ENCODE measurements at regions not wholly inside any gene's neighbourhood (a gene's known extent, or its start where the extent isn't known, plus 50 kb on each side); places are given as distances from the start of the nearest gene placed in this dataset.
"Not testable (repeated sequence)": the region's sequence is repeated elsewhere in the genome, so short reads cannot be mapped to it uniquely, and the experiment has no call there.

DNA sequence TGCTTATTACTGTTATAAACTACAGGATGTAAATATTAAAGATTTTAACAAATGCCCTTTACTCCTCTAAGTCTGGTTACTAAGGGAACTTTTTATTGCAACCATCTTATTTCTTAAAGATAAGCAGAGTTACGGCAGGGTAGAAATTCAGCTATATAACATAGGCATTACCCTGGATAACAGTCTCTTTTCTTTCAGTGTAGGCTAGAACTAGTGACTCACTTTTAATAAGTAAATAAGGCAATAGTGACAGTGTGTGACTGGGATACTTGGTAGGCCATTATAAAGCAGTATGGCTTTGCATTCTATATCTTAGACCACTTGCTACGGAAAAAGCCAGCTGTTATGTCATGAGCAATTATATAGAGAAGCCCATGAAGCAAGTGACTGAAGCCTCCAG lies 1041.0 kb upstream of the NRXN1 start:
- no peak for DNase-seq

GRCh38 chr2:52070665-52071064 lies 1038.7 kb upstream of the NRXN1 start:
- no peak for DNase-seq

GRCh38 chr2:52064234-52064633 lies 1032.3 kb upstream of the NRXN1 start:
- no peak for DNase-seq

DNA sequence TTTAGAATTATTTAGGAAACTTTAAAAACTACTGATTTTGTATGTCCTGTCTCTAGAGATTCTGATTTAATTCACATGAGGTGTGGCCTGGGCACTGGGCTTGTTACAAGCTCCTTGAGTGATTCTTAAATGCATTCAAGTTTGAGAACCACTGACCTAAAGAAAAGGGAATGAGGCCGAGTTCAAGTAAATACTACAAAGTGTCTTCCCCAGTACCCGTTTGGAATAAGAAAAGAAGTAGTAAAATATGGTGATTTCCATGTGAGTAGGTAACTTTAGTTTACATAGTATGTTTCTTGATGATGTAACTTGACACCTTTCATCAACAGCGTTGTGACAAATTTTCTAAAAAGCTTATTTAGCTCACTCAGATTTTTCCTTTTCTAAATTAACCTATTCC lies 1022.9 kb upstream of the NRXN1 start:
- no peak for DNase-seq

DNA sequence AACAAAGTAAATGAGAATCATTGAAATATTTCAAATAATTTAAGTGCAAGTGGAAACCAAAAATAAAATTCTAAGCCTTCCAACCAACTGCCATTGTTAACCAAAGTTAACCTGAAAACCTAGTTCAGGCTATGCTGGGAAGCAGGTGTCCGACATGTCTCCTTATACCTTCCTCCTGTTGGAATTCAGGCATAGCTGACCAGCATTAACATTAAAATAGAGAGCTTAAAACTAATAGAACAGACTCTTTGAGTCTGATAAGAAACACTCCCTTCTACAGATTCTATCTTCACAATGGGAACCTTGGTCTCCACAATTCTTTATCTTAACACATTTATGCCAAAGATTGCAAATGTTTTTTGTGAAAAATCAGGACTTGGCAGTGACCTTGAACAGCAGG lies 1004.9 kb upstream of the NRXN1 start:
- DNase-seq, result no peak

GRCh38 chr2:52036024-52036423 lies 1004.1 kb upstream of the NRXN1 start:
- DNase-seq, result no peak

DNA sequence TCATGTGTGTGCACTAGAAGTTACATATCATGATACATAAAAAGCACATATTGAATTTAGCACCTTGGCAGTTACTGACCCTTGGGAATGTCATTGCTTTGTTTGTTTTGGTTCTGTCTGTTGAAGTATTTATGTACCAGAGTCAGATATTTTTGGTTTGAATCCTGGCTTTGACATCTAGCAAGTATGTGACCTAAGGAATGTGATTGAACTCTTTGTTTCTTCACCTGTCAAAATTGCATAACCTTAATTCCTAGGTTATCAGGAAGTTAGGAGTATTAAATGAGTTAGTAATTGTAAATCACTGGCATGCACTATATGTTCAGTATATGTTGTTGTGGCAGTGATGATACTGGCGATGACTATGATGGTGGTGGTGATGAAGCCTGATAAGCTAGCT lies 1003.5 kb upstream of the NRXN1 start:
- no peak for DNase-seq

DNA sequence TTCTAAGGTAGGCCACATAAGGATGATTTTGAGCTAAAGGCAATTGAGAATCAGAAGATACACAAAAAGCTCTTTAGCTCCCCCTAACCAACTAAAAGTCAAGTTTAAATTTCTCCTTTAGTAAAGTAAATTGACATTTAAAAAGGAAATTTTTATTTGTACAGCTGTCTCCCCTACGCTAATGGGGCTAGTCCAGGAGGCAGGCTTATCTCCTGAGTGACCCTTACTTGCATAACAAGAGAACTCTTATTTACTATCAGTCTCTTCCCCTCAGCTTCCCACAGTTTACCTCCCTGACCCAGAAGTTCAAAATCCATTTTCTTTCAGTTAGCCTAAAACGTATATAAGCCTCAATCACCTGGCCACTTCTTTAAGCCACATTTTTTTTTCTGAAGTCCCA lies 1002.8 kb upstream of the NRXN1 start:
- DNase-seq, result no peak

DNA sequence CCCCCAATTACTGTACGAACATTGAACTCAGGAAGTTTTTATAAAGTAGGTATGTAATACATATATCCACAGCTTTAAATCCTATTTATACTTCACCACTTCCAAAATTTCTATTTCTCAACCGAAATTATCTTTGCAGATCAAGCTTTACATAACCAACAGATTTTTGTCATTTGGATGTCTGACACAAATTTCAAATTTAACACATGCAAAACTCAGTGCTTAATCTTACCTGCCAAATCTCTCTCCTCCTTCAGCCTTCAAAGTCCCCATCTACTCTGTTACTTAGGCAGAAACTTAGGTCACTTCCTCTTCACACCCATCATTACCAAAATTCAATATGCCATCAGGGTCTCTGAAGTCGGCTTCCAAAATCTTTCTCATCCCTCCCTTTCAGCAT lies 990.1 kb upstream of the NRXN1 start:
- no peak for DNase-seq

DNA sequence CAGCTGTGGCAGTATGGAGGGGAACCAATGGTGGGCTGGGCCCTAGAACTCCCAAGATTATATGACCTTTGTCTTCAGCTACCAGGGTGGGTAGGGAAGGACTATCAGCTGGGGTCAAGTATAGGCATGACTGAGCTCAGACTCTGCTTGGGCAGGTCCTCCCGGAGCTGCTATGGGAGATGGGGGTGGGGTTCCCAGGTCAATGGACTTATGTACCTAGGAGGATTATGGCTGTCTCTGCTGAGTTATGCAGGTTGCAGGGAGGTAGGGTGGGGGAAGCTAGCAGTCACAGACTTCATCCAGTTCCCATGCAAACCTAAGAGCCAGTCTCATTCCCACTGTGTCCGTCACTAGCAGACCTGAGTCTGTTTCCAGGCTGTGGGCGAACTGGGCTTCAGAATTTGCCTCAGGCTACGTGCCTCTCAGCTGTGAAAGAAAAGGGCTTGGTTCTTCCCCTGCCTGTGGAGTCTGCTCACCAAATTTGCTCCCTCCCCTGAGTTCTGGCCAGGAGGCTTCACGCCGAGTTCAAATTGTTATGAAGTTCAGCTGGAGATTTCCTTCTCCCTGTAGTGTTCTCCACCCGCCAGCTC lies 985.8 kb upstream of the NRXN1 start:
- DNase-seq, result no peak

DNA sequence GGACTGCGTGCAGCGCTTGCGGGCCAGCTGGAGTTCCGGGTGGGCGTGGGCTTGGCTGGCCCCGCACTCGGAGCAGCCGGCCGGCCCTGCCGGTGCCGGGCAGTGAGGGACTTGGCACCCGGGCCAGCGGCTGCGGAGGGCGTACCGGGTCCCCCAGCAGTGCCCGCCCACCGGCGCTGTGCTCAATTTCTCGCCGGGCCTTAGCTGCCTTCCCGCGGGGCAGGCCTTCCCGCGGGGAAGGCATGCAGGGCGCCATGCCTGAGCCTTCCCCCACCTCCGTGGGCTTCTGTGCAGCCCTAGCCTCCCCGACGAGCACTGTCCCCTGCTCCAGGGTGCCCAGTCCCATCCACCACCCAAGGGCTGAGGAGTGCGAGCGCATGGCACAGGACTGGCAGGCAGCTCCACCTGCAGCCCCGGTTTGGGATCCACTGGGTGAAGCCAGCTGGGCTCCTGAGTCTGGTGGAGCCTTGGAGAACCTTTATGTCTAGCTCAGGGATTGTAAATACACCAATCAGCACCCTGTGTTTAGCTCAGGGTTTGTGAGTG lies 975.0 kb upstream of the NRXN1 start:
- not testable (repeated sequence) for DNase-seq

- no peak for DNase-seq
Observed at GRCh38 chr2:52000151-52000855, 968.4 kb upstream of the NRXN1 start.

DNA sequence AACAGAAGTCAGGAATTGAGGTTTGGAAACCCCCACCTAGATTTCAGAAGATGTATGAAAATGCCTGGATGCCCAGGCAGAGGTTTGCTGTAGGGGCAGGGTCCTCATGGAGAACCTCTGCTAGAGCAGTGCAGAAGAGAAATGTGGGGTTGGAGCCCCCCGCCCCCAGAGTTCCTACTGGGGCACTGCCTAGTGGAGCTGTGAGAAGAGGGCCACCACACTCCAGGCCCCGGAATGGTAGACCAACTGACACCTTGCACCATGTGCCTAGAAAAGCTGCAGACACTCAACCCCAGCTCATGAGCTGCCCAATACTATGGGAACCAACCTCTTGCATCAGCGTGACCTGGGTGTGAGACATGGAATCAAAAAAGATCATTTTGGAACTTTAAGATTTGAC lies 967.0 kb upstream of the NRXN1 start:
- DNase-seq, result no peak

GRCh38 chr2:51997571-51997970 lies 965.6 kb upstream of the NRXN1 start:
- no peak for DNase-seq

GRCh38 chr2:51995293-51995692 lies 963.4 kb upstream of the NRXN1 start:
- DNase-seq, result no peak

- DNase-seq, result no peak
Observed at GRCh38 chr2:51994123-51994763, 962.3 kb upstream of the NRXN1 start.

GRCh38 chr2:51990684-51991083 lies 958.8 kb upstream of the NRXN1 start:
- no peak for DNase-seq

DNA sequence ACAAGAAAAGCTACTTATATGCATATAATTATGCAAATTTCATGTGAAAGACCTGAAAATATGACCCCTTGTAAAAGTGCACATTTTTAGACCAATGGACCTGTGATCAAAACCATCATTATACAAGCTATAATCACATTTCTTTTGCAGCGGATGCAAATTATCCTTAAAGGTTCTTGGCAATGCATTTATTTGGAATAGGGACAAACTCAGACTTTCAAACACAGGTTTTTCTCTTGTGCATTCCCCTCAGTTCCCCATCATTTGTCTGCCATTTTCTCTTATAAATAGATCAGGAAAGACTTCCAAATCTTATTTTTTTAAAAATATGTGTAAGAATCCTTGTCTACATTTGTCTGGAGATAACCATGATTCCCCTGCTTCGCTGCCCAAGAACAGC lies 954.2 kb upstream of the NRXN1 start:
- DNase-seq, result no peak

DNA sequence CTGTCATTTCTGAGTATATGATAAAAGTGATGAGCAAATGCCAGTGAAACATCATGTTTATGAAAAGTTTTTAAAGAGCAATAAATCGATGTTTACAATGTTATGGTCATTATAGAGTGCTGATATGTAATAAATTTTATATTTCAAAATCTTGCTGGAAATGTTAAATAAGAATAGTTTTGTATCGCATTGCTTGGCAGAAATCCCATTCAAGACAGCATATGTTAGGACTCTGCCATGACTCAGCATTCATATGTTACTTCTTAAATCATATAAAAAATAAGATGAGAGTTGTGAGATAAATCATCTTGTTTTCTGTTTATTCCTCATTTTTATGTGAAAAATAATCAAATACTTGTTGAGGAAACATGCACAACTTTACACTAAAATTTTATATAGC lies 949.9 kb upstream of the NRXN1 start:
- no peak for DNase-seq

DNA sequence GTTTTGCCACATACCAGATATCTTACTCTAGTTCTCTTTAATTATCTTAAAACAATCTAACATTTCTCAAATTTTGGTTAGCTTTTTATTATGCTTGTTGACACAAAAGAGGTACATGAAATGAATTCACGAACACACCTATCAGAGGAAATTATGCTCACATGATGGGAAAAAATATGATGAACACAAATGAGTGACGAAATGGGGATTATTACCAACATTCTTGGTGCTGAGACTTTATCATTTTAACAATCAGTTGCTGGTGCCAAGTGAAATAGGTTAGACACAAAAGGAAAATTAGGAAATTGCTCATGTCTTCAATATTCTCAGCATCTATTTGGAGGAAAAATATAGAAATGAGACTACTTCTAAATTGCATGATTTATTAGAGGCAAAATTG lies 944.7 kb upstream of the NRXN1 start:
- DNase-seq, result no peak

DNA sequence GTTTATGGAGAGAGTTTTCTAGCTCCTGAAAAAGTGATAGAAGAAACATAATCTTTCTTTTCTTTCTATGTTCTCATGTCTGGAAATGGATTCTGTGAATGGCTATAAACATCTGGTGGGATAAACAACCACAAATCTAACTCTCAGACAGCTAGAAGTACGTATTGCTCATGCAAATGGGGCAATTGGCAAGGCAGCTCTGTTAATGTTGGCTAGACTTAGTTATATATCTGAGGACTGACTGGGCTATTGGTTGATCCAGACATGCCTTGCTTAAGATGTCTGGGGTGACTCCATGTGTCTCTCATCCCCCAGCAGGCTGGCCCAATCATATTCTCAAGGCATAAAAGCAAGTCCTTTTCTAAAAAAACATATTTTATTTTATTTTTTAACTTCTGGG lies 939.2 kb upstream of the NRXN1 start:
- no peak for DNase-seq

- no peak for DNase-seq
Observed at GRCh38 chr2:51969347-51969746, 937.4 kb upstream of the NRXN1 start.

GRCh38 chr2:51960841-51961335 lies 929.0 kb upstream of the NRXN1 start:
- no peak for DNase-seq

DNA sequence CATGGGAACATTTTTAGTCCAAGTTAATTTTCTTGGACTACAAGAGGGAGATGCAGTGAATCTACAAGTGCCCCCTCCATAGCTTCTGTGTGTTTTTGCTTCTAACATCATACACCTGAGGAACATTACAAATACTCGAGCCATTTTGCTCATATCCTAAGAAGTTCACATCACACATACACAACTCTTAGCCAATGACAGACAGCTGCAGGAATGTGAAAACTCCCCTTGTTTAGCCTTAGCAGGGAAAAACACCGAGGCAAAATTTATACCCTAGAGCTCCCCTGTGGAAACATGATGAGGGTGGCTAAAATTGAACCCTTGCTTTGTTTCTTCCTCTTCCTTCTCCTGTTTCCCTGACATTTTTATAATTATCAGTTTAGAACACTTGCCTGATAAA lies 928.3 kb upstream of the NRXN1 start:
- DNase-seq, result no peak

Data from hematopoietic multipotent progenitor cell treated with erythropoietin and hydrocortisone succinate and interleukin-3 and kit ligand, for 4 days (in vitro differentiated cells).